ENCODE measurements at regions not wholly inside any gene's neighbourhood (a gene's known extent, or its start where the extent isn't known, plus 50 kb on each side); places are given as distances from the start of the nearest gene placed in this dataset.

GRCh38 chr2:8158711-8159110 lies 523.1 kb upstream of the ID2 start:
- H3K36me3 Mint-ChIP-seq (ENCODE audit: low read depth): no peaks in the 10 kb centered on the region
- Histone ChIP-seq H3K9me3 (ENCODE audit: control insufficient read depth, low read length) (peaks cover 4% of the 10 kb centered on the region), H3K4me1 (ENCODE audit: control insufficient read depth, insufficient read depth, low read length) (no peaks in the 10 kb centered on the region), H3K36me3 (ENCODE audit: control insufficient read depth, insufficient read depth, low read length) (no peaks in the 10 kb centered on the region), H3K27ac (ENCODE audit: low read depth, low read length) (no peak overlapping the region), H3K4me3 (ENCODE audit: low read length) (no peak overlapping the region), H3K9ac (ENCODE audit: extremely low read depth, low read length, poor library complexity, severe bottlenecking) (no peak overlapping the region), H3K27me3 (ENCODE audit: control insufficient read depth, insufficient read depth, low read length, poor library complexity, severe bottlenecking) (no peaks in the 10 kb centered on the region)
- TF ChIP-seq, protein P1, sequence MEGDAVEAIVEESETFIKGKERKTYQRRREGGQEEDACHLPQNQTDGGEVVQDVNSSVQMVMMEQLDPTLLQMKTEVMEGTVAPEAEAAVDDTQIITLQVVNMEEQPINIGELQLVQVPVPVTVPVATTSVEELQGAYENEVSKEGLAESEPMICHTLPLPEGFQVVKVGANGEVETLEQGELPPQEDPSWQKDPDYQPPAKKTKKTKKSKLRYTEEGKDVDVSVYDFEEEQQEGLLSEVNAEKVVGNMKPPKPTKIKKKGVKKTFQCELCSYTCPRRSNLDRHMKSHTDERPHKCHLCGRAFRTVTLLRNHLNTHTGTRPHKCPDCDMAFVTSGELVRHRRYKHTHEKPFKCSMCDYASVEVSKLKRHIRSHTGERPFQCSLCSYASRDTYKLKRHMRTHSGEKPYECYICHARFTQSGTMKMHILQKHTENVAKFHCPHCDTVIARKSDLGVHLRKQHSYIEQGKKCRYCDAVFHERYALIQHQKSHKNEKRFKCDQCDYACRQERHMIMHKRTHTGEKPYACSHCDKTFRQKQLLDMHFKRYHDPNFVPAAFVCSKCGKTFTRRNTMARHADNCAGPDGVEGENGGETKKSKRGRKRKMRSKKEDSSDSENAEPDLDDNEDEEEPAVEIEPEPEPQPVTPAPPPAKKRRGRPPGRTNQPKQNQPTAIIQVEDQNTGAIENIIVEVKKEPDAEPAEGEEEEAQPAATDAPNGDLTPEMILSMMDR (conservative IDR thresholded peaks at IDR 0.05): no peak
- peaks cover 16% of the 10 kb centered on the region for H3K4me1 Mint-ChIP-seq
- H3K27ac Mint-ChIP-seq: no peak overlapping the region
- no peaks in the 10 kb centered on the region for H3K27me3 Mint-ChIP-seq (ENCODE audit: insufficient read depth)
- DNase-seq: no peak
- H3K4me3 Mint-ChIP-seq: no peak overlapping the region
- H3K9me3 Mint-ChIP-seq: peaks cover 3% of the 10 kb centered on the region
- 78 to 85% methylated on average over 6 of the region's 6 CpGs for WGBS, 2 experiments (ENCODE audit: insufficient coverage in 1 of 2, insufficient read length in 1 of 2)

DNA sequence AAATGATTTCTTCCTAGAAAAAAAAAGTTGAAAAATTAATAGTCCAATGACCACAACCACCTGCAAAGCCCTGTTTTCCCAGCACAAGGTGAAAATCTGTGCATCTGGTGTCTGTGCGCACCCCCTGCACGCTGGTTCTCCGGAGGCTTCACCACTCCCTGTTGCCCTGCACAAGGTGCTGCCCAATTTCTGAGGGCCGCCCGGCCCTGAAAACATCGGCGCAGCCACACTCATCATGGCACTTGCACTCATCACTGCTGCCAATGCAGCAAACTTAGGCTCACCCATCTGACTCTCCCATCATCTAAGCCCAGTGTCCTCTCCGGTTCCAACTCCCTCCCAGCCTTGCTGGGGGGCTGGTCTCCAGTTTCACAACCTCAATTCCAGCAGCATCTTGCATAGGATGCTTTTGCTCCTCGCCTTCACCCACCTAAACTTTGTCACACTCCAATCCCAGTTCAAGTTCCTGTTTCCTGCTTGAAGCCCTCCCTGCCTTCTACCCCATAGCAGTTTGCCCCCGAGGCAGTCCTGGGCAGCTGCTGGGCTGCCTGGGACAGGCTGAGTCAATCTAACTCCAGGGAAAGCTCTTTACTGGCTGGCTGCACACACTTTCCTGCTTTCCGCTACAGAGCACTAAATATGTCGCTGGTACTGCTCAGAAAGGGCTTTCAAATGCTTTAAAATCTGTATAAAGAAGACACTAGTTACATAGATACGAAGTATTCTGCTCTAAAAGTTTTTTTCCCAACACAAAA lies 522.5 kb upstream of the ID2 start:
- peaks cover 16% of the 10 kb centered on the region for H3K4me1 Mint-ChIP-seq
- TF ChIP-seq, protein P1 (conservative IDR thresholded peaks at IDR 0.05): no peak
- no peak overlapping the region for H3K4me3 ChIP-seq (ENCODE audit: low read length)
- no peaks in the 10 kb centered on the region for H3K4me1 ChIP-seq (ENCODE audit: control insufficient read depth, insufficient read depth, low read length)
- no peak overlapping the region for H3K9ac ChIP-seq (ENCODE audit: extremely low read depth, low read length, poor library complexity, severe bottlenecking)
- H3K27ac ChIP-seq (ENCODE audit: low read depth, low read length): peak overlapping the region; percentile 51
- WGBS, 2 experiments (ENCODE audit: insufficient coverage in 1 of 2, insufficient read length in 1 of 2): 92 to 97% methylated on average over 11 to 13 of the region's 13 CpGs
- no peaks in the 10 kb centered on the region for H3K36me3 Mint-ChIP-seq (ENCODE audit: low read depth)
- H3K27me3 Mint-ChIP-seq (ENCODE audit: insufficient read depth): no peaks in the 10 kb centered on the region
- H3K36me3 ChIP-seq (ENCODE audit: control insufficient read depth, insufficient read depth, low read length): no peaks in the 10 kb centered on the region
- DNase-seq: no peak
- H3K9me3 ChIP-seq (ENCODE audit: control insufficient read depth, low read length): peaks cover 4% of the 10 kb centered on the region
- H3K4me3 Mint-ChIP-seq: no peak overlapping the region
- H3K9me3 Mint-ChIP-seq: peaks cover 3% of the 10 kb centered on the region
- H3K27ac Mint-ChIP-seq: no peak overlapping the region
- H3K27me3 ChIP-seq (ENCODE audit: control insufficient read depth, insufficient read depth, low read length, poor library complexity, severe bottlenecking): no peaks in the 10 kb centered on the region

DNA sequence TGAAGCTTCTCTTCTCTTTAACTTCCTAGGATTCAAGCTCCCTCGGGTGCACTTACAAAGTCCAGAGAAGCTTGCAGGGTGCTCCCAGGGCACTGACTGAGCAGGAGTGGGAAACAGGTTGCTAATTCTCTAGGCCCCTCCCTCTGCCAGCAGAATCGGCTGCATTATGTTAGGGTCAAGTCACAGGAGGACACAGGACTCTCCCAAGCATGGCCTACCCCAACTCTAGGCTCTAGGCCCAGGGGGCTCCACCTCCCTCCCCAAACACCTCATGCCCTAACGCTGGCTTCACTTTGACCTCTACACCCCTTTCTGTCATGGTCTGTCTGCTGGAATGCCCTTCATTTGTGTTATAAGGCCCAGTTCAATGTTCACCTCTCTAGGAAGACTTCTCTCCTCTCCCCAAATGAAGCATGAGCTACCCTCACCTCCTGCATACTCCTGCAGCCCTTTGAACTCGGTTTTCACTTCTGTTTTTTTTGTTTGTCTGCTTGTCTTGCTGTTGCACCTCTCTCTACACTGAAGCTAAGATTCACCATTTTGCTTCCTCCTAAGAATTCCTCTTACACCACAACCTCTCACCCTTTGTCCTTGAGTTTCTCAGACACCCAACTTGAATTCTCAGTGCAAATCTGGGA lies 521.8 kb upstream of the ID2 start:
- no peaks in the 10 kb centered on the region for H3K27me3 Mint-ChIP-seq (ENCODE audit: insufficient read depth)
- Histone ChIP-seq H3K27me3 (ENCODE audit: control insufficient read depth, insufficient read depth, low read length, poor library complexity, severe bottlenecking) (no peaks in the 10 kb centered on the region), H3K4me1 (ENCODE audit: control insufficient read depth, insufficient read depth, low read length) (no peaks in the 10 kb centered on the region), H3K9ac (ENCODE audit: extremely low read depth, low read length, poor library complexity, severe bottlenecking) (no peak overlapping the region), H3K27ac (ENCODE audit: low read depth, low read length) (no peak overlapping the region), H3K9me3 (ENCODE audit: control insufficient read depth, low read length) (peaks cover 4% of the 10 kb centered on the region), H3K4me3 (ENCODE audit: low read length) (no peak overlapping the region), H3K36me3 (ENCODE audit: control insufficient read depth, insufficient read depth, low read length) (no peaks in the 10 kb centered on the region)
- H3K27ac Mint-ChIP-seq: no peak overlapping the region
- 74 to 83% methylated on average over 3 to 4 of the region's 4 CpGs for WGBS, 2 experiments (ENCODE audit: insufficient coverage in 1 of 2, insufficient read length in 1 of 2)
- peaks cover 3% of the 10 kb centered on the region for H3K9me3 Mint-ChIP-seq
- TF ChIP-seq, protein P1 (conservative IDR thresholded peaks at IDR 0.05): no peak
- no peaks in the 10 kb centered on the region for H3K36me3 Mint-ChIP-seq (ENCODE audit: low read depth)
- DNase-seq: no peak
- peaks cover 16% of the 10 kb centered on the region for H3K4me1 Mint-ChIP-seq
- no peak overlapping the region for H3K4me3 Mint-ChIP-seq

Data from endodermal cell (in vitro differentiated cells).